GM21576 (cell line): ENCODE measurements at regions not wholly inside any gene's neighbourhood (a gene's known extent, or its start where the extent isn't known, plus 50 kb on each side); places are given as distances from the start of the nearest gene placed in this dataset.

ENCODE experiments used
- ATAC-seq: cut with Tn5 transposase; IDR thresholded peaks from one replicate; pipeline ENCODE4 v1.9.1; 2021; ENCODE audit warnings: mild to moderate bottlenecking, moderate library complexity; ENCODE audit not compliant: unreplicated experiment

DNA sequence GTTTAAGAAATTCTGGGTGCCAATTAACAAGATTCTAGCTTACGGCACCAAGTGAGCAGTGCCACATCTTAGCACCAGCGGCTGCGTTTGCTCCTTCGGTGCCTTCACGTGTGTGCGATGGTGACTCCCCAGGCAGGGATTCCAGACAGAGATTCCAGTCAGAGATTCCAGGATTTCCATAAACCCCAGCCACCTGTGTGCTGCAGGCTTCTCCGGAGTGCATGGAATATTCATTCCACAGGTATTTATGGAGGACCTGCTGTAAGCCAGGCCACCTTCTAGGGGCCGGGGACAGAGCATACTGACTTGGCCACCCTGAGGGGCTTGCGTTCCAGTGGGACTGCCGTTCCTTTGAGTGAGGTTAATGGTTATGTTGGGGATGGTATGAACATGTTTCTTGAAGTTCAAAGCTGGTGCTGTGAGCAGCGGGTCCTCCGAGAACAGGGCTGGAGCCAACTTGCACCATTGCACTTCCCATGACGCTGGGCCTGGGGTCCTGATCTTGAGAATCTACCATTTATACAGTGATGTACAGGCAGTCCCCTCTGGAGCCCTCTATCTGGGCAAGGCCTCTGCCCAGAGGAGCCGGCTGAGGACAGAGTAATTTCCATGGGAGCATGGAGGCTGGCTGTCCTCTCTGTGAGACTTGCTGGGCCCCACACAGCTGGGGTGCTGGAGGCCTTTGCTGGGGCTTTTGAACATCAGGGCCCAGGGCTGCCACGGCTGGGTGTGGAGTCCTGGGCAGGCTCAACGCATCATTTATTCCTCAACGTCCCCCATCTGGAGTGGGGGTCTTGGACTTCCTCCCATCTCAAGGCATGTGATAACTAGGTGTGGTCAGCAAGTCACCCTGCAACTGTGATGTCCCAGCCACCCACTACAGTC is 58.8 kb upstream of the AJAP1 start:
- no peak for ATAC-seq

DNA sequence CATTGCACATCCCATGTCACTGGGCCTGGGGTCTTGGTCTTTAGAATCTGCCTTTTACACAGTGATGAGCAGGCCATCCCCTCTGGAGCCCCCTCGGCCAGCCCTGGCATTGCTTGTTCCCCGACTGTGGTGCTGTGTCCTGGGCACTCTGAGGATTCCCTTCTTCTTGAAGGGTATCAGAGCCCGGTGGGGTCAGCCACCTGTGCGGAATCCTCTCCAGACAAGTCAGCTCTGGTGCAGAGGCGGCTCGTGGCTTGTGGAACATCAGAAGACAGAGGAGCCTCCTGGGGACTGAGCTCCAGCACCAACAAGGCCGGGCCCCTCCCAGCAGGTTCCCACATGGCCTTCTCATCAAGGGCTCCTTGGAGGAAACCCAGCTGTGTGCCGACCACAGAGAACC is 57.9 kb upstream of the AJAP1 start:
- ATAC-seq: no peak

DNA sequence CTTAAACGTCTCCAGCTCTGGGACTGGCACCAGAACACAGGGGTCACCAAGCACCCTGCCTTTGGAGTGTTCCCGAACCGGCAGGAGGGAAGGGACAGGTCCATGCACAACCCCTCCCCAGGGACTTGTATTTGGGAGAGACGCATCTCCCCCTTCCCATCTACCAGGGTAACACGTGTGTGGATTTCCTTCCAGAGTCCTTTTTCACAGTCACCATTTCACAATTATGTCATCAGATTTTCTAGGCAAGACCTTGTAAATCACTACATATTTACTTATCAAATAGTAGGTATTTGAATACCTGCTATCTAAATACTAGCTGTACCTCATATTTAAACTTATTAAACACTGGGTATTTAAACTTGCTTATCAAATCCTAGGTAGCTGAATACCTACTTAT is 57.4 kb upstream of the AJAP1 start:
- ATAC-seq: no peak

DNA sequence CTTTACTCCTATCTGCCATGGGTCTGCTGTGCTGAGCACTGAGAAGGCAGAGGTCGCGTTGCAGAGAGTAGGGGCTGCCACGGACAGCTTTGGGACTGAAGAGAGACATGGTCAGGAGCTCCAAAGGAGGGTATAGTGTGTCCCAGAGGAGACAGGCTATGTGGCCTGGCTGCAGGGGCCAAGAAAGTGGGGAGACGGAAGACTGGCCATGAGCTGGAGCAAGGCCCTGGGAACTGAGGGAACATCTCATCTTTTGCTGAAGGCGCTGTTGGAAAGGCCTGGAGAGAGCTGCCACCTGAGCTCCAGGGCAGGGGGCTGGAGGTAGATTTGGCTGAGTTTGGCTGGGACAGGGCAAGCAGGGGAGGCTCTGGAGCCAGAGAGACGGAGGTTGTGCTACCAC is 55.8 kb upstream of the AJAP1 start:
- ATAC-seq: no peak

DNA sequence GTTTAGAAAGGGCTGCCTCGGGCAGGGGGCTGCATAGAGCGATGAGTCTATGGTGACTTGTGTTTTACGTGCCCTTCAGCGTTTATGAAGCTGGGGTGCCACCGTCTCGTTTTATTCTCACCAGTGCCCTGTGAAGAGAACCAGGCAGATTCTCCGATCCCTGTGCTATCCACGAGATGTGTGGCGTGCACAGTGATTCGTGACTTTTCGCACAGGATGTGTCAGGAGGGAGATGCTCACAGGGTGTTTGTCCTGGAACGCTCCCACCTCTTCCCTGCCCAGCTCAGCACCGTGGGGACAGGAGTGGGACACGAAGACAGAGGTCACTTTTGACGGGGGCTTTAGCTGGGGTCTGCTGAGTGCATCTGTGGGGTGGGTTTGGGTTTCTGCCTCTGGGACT is 54.9 kb upstream of the AJAP1 start:
- ATAC-seq: no peak

DNA sequence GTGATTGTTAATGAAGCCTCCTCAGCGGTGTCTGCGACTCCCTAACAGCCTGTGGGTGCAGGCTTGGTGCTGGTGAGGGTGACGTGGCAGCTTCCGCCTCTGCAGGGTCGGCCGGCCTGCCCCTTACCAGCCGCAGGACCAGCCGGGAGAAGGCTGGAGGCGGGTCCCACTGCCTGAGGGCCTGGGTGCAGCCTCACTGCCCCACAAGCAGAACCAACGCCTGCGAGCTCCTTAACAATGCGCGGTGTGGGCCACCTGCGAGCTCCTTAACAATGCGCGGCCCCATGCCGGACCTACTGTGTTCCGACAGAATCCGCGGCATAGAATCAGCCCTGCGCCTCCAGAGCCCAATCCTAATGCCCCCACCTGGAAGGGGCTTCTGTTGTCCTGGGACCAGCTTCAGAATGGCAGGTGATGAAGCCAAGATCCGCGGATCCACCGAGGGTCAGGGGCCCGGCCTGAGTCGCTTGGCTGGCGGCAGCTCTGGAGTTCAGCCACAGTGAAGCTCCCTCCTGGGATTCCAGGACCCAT is 54.4 kb upstream of the AJAP1 start:
- no peak for ATAC-seq

DNA sequence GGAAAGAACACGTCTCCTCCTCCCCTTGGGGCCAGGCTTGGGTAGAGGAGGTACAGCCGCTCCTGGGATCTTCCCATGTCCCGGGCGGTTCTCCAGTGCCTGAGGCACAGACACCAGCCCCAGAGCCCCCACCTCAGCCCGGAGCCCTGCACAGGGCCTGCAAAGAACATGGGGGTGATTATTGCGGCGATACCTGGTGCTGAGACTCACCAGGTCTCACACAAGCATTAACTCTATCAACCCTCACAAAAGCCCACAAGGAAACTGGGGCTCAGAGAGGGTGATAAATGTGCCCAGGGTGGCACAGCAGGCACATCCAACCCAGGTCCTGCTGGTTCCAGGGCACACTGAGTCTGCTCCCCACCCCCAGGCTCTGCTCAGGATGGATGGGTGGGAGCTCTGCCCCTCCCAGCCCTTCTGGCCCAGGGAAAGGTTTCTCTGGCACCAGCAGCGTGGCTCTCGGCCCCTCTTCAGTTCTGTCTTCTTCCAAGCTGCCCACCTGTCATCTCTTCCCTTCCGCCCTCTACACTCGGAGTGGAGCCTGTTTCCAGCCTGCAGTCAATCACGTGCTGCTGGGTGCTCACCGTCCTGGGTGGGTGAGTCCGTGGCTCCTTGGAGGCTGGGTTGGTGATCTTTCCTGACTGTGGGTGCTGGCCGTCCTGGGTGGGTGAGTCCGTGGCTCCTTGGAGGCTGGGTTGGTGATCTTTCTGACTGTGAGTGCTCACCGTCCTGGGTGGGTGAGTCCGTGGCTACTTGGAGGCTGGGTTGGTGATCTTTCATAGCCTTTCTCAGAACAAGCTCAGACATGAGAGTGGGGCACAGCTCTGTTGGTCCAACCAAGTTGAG is 53.6 kb upstream of the AJAP1 start:
- no peak for ATAC-seq

DNA sequence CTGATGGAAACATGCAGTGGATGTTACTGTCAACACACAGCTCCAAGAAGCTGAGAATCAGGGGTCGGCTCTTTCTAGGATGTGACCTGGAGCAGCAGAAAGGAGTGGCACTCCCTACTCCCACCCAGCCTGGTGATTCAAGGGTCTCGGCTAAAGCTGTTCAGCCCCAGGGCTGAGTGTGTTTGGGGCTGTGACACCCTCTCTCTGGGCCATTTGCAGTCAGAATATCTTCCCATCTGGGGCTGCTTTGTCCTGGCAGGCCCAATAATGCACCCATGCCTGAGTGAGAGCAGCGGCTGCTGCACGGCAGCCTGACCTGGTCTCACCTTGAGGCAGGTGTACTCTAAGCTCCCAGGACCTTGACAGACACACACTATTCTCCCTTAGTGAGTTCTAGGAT is 52.5 kb upstream of the AJAP1 start:
- ATAC-seq: no peak

DNA sequence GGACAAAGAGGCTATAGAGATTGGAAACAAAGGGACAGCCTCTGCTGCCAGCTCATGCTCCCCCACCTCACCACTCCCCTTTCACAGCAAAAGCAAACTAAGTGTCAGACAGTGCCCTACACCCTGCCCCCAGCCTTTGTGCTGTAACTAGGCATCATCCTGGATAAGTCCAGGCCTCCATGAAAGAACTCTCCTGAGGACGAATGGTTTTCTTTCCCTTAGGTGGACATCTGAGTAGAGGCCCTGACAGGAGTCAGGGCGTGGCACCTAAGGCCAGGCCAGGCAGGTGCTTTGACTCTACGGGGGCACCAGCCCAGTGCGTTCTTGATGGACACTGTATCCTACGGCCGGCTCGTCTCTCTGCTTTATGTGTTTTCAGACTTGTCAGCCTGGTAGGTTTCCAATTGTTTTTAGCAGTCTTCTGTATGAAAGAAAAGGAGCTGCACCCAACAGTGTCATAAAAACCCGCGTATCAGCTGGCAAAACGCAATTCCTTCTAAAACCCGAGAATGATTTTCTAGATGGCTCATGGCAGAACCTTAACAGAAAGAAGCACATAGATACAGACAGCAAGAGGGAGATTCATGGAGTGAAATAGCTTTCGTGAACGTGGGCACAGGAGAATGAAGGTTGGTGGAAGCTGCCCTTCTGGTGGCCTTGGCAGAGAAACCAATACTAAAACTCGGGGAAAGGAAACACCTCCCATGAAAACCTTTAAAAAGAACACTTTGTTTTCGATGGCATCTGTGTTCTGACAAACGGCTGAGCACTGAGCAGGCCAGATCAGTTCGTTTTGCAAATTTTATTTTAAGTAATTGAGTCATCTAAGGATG is 51.7 kb upstream of the AJAP1 start:
- ATAC-seq: no peak

DNA sequence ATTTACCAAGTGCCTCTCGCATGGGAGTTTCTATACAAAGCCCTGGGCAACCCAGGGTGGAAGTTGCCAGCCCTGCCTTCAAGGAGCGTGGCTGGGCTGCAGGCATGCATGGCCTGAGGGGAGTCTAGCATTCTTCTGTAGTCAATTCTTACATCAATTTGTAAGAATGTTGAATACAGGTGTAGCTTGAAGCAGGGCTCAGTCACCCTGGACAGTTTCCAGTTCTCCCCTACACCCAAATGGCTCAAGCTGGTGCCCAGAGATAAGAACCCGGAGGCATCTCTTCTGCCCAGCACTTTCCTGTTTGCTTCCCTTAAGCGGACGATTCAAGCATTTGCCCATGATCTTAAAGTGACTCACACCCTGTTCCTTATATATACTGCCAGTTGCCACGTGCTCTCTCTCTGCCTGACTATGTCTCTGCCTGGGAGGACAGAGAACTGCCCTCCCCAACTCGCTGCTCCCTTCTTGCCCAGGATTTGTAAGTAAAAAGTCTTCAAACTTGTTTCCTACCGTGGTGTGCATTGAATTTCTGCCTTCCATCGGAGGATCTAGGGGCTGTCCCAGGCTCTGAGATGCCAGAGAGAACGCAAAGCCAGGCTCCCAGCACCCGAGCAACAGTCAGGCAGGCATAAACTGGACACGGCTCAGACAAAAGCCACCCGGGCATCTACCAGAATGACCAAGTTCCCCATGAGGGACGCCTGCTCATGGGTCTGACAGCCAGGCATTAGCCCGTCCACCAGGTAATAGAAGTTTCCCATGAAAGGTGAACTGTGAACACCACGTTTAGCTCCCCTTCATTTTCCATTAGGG is 50.9 kb upstream of the AJAP1 start:
- no peak for ATAC-seq
